AG09319 (cell line): ENCODE measurements at regions not wholly inside any gene's neighbourhood (a gene's known extent, or its start where the extent isn't known, plus 50 kb on each side); places are given as distances from the start of the nearest gene placed in this dataset.

Source experiments
- DNase-seq: peaks from one replicate; pipeline ENCODE4 v3.0.0-alpha.2; 2010; ENCODE audit warnings: low read depth; ENCODE audit errors: extremely low read depth
- TF ChIP-seq, protein P1 (sequence below): IDR thresholded peaks from 2 replicates; pipeline ENCODE4 v1.5.1; 2011; ENCODE audit warnings: low read depth, mild to moderate bottlenecking, inconsistent platforms, low read length, moderate library complexity

DNA sequence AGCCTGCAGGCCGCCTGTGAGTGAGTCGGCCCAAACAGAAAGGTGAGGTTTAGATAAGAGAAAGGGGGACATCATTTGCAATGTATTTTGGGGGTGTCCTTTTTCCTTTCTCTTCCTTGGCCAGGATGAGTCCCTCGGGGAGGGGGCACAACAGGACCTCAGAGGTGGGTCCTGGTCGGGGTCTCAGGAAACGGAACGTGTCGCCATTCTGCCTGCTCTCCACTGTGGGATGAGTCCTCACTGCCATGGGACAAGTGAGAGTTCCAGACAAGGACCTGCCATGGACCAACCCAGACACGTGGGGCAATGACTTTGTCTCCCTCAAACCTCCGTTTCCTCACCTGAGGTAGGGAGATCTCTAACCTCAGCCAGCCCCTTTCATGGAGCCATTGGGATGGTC, 67.9 kb upstream of the TAF1B start:
- DNase-seq: no peak
- TF ChIP-seq, protein P1, sequence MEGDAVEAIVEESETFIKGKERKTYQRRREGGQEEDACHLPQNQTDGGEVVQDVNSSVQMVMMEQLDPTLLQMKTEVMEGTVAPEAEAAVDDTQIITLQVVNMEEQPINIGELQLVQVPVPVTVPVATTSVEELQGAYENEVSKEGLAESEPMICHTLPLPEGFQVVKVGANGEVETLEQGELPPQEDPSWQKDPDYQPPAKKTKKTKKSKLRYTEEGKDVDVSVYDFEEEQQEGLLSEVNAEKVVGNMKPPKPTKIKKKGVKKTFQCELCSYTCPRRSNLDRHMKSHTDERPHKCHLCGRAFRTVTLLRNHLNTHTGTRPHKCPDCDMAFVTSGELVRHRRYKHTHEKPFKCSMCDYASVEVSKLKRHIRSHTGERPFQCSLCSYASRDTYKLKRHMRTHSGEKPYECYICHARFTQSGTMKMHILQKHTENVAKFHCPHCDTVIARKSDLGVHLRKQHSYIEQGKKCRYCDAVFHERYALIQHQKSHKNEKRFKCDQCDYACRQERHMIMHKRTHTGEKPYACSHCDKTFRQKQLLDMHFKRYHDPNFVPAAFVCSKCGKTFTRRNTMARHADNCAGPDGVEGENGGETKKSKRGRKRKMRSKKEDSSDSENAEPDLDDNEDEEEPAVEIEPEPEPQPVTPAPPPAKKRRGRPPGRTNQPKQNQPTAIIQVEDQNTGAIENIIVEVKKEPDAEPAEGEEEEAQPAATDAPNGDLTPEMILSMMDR: no peak

DNA sequence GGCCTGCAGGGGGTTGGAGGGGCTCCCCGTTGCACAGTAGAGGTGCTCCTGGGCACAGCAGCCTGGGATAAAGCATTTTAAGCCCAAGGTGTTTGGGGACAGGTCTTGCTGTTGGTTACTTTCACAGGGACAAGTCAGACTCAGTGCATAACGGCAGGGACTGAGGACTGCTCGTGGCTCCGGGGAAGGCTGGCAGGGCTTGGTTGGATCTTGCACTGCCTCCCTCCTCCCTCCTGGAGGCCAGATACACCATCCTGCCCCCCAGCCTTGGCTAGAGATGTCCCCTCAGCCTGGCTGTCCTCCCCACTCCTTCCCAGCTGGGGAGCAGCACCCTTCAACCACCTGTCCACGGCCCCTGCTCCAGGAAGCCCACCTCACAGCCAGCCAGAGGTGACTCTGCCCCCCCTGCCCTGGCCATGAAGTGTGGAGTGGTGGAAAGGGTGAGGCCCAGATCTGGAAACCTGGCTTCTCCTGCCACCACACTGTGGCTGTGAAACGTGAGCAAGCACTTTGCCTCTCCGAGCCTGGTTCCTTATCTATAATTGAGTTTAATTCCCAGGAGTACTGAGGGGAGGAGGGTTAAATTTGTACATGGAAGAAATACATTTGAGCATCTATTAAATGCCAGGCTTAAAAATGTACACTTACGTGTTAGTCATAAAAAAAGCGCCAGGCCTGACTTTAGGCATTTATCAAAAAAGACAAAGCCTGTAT, 67.1 kb upstream of the TAF1B start:
- DNase-seq: no peak
- TF ChIP-seq, protein P1: no peak

DNA sequence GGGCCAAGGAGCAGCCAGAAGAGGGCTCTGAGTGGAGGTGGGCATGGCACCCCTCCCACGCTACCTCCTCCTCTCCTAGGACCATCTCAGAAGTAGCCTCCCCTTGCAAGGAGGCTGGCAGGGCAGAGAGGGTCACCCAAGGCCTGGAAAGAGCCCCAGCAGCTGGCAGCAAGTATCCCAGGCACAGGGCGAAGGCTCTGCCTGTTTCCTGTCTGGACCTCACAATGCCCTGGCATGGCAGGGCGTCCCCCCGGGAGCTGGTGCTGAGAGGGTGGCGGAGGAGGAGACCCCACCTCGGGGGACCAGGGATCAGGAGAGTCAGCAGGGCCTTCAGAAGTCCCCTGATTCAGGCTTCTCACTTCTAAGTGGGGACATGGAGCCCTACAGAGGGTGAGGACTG, 66.2 kb upstream of the TAF1B start:
- TF ChIP-seq, protein P1: no peak
- DNase-seq: no peak

DNA sequence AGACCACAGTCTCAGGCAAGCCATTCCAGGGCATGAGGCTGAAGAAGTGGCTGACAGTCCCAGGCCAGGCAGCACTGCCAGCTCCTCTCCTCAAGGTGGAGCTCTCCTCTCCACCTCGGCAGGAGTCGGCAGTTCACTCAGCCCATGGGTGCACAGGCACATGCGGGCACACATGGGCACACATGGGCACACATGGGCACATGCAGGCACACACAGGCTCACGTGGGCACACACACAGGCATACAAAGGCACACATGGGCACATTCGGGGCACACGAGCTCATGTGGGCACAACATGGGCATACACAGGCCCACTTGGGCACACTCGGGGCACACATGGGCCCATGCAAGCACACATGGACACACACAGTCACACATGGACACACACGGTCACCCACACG, 65.3 kb upstream of the TAF1B start:
- TF ChIP-seq, protein P1: no peak
- no peak for DNase-seq

DNA sequence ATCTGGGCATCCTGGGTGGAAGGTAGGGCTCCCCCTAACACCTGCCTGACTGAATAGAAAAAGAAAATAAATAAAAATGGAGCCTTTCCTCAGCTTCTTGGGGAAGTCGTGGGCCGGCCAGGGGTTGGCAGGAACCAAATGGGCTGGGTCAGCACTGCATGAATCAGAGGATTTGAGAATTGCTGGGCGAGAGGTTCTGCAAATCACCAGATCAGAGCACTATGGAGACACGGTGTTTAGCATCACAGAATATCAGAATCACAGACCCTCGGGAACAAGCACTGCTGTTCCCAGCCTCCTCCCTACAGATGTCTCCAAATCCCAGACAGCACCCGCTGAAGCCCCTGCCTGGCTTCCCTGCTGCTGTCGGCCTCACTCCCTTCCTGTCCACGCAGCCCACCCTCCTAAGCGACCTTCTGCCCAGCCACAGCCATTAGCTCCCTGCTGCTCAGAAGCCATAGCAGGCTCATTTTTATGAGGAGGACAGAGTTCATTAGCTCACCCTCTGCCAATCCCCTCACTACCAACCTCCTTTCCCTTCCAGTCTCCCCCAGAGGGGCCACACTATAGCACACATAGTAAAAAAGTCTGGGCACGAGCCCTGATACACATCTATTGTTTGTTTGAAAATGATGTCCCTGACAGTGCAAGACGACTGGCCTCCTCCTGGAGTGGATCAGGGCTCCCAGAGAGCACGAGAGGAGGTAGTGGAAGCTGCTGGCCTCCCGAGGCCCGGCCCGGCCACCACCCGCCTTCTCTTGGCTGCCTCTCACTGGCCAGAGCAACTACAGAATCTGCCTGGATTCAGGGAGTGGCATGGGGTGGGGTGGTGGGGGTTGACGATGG, 64.6 kb upstream of the TAF1B start:
- DNase-seq: no peak

DNA sequence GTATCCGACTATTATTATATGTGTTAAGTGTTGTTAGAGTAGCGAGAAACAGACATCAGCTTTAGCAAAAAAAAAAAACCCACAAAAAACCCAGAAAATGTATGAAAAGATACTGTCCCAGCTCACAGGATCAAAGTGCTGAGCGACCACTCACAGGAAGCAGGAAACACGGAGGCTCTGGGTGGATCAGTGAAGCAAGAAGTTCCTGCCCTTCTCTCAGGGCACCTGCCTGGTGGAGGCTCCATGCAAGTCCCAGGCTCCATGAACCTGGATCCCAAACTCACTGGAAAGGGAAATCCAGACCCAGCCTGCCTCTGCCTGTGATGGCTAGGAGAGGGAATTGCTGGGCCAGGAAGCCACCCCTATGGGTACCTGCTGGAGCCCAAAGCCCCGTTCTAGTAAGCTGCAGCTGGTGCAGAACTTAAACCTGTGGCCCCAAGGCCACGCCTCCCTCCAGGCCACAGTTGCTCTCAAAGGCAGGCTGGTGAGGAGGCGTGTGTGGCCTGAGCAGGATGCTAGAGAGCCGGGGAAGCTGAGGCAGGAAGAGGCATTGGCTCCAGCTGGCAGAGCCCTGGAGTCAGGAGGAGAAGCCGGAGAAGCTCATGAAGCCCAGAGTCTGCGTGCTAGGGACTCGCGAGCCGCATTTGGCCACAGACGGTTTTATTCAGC, 63.5 kb upstream of the TAF1B start:
- TF ChIP-seq, protein P1: no peak
- no peak for DNase-seq

More for the DNA sequence above, 64.6 kb upstream of the TAF1B start:
- TF ChIP-seq, protein P1: no peak
